SK-N-SH treated with all-trans-retinoic acid at 6 μM for 48 hours (cell line): ENCODE measurements at regions not wholly inside any gene's neighbourhood (a gene's known extent, or its start where the extent isn't known, plus 50 kb on each side); places are given as distances from the start of the nearest gene placed in this dataset.

Experiments
- ARNTL ChIP-seq: fragments of 450-650 bp; formaldehyde crosslinking; IDR thresholded peaks from 2 replicates; pipeline ENCODE4 v1.5.0; 2020; ENCODE audit warnings: low read depth, mild to moderate bottlenecking, moderate library complexity, borderline replicate concordance
- BACH2 ChIP-seq: fragments of 250-450 bp; sonication (Bioruptor Pico); IDR thresholded peaks from 2 replicates; pipeline ENCODE4 v1.9.0; 2021; ENCODE audit warnings: mild to moderate bottlenecking, borderline replicate concordance
- TF ChIP-seq, protein P1 (sequence below): fragments of 250-450 bp; sonication (Bioruptor Pico); IDR thresholded peaks from 2 replicates; pipeline ENCODE4 v1.5.0; 2020; ENCODE audit warnings: mild to moderate bottlenecking, moderate library complexity
- TF ChIP-seq, protein P2 (sequence below): fragments of 250-450 bp; sonication (Bioruptor Pico); IDR thresholded peaks from 2 replicates; pipeline ENCODE4 v1.8.0; 2020; ENCODE audit warnings: mild to moderate bottlenecking, moderate library complexity, borderline replicate concordance
- TF ChIP-seq, protein P3 (sequence below): fragments of 250-450 bp; sonication (Bioruptor Pico); IDR thresholded peaks from 2 replicates; pipeline ENCODE4 v1.5.1; 2021; ENCODE audit warnings: mild to moderate bottlenecking, moderate library complexity

DNA sequence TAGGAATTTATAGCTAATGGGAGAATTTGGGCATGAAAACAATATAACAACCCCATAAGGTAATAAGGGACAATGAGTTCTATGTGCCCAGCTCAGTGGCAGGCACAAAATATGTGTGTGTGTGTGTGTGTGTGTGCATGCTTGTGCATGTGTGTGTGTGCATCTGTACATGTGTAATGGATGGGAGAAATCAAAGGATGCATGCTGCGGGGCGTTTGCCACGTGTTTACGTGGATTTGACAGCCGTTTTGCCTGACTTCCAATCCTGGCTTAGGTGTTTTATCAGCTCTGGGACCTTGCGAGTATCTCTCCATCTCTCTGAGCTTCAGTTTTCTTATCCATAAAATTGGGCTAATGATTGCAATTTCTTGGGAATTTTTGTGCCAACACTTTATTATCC lies 108.4 kb downstream of the IRX5 start:
- TF ChIP-seq, protein P1, sequence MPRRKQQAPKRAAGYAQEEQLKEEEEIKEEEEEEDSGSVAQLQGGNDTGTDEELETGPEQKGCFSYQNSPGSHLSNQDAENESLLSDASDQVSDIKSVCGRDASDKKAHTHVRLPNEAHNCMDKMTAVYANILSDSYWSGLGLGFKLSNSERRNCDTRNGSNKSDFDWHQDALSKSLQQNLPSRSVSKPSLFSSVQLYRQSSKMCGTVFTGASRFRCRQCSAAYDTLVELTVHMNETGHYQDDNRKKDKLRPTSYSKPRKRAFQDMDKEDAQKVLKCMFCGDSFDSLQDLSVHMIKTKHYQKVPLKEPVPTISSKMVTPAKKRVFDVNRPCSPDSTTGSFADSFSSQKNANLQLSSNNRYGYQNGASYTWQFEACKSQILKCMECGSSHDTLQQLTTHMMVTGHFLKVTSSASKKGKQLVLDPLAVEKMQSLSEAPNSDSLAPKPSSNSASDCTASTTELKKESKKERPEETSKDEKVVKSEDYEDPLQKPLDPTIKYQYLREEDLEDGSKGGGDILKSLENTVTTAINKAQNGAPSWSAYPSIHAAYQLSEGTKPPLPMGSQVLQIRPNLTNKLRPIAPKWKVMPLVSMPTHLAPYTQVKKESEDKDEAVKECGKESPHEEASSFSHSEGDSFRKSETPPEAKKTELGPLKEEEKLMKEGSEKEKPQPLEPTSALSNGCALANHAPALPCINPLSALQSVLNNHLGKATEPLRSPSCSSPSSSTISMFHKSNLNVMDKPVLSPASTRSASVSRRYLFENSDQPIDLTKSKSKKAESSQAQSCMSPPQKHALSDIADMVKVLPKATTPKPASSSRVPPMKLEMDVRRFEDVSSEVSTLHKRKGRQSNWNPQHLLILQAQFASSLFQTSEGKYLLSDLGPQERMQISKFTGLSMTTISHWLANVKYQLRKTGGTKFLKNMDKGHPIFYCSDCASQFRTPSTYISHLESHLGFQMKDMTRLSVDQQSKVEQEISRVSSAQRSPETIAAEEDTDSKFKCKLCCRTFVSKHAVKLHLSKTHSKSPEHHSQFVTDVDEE (CRISPR knock-in tag), result no peak
- TF ChIP-seq, protein P2, sequence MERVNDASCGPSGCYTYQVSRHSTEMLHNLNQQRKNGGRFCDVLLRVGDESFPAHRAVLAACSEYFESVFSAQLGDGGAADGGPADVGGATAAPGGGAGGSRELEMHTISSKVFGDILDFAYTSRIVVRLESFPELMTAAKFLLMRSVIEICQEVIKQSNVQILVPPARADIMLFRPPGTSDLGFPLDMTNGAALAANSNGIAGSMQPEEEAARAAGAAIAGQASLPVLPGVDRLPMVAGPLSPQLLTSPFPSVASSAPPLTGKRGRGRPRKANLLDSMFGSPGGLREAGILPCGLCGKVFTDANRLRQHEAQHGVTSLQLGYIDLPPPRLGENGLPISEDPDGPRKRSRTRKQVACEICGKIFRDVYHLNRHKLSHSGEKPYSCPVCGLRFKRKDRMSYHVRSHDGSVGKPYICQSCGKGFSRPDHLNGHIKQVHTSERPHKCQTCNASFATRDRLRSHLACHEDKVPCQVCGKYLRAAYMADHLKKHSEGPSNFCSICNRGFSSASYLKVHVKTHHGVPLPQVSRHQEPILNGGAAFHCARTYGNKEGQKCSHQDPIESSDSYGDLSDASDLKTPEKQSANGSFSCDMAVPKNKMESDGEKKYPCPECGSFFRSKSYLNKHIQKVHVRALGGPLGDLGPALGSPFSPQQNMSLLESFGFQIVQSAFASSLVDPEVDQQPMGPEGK, result no peak
- TF ChIP-seq, protein P3, sequence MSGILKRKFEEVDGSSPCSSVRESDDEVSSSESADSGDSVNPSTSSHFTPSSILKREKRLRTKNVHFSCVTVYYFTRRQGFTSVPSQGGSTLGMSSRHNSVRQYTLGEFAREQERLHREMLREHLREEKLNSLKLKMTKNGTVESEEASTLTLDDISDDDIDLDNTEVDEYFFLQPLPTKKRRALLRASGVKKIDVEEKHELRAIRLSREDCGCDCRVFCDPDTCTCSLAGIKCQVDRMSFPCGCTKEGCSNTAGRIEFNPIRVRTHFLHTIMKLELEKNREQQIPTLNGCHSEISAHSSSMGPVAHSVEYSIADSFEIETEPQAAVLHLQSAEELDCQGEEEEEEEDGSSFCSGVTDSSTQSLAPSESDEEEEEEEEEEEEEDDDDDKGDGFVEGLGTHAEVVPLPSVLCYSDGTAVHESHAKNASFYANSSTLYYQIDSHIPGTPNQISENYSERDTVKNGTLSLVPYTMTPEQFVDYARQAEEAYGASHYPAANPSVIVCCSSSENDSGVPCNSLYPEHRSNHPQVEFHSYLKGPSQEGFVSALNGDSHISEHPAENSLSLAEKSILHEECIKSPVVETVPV (CRISPR knock-in tag), result no peak
- no peak for TF ChIP-seq ARNTL (CRISPR knock-in tag)
- no peak for TF ChIP-seq BACH2 (CRISPR knock-in tag)
